OCI-LY1 (cell line): ENCODE measurements at regions not wholly inside any gene's neighbourhood (a gene's known extent, or its start where the extent isn't known, plus 50 kb on each side); places are given as distances from the start of the nearest gene placed in this dataset.

Experiments used
- H2AFZ ChIP-seq: fragments of 200-600 bp; sonication (generic), shearing (Covaris generic); 2 replicates; pipeline ENCODE4 v1.6.0; 2014; ENCODE audit warnings: antibody characterized with exemption, mild to moderate bottlenecking, low read length
- H3F3A ChIP-seq: fragments of 200-600 bp; sonication (generic), shearing (Covaris generic); 2 replicates; pipeline ENCODE4 v1.6.0; 2014; ENCODE audit warnings: mild to moderate bottlenecking, antibody characterized with exemption, low read length, moderate library complexity; ENCODE audit not compliant: insufficient read depth
- H3K27ac ChIP-seq: fragments of 200-600 bp; sonication (generic); 2 replicates; pipeline ENCODE4 v1.5.1; 2014; ENCODE audit warnings: low read length, mixed run types, mild to moderate bottlenecking, low read depth; ENCODE audit not compliant: poor library complexity, severe bottlenecking
- H3K27me3 ChIP-seq: fragments of 200-600 bp; sonication (generic); 2 replicates; pipeline ENCODE4 v1.6.0; 2014; ENCODE audit warnings: antibody characterized with exemption, mild to moderate bottlenecking, low read length, moderate library complexity; ENCODE audit not compliant: insufficient read depth
- H3K36me3 ChIP-seq: fragments of 200-600 bp; sonication (generic); 2 replicates; pipeline ENCODE4 v1.6.1; 2014; ENCODE audit warnings: mild to moderate bottlenecking, antibody characterized with exemption, low read length, moderate library complexity, mixed read lengths; ENCODE audit not compliant: insufficient read depth
- H3K4me1 ChIP-seq: fragments of 200-600 bp; sonication (generic); 2 replicates; pipeline ENCODE4 v1.5.1; 2014; ENCODE audit warnings: mild to moderate bottlenecking, low read length, moderate library complexity; ENCODE audit not compliant: insufficient read depth, severe bottlenecking
- H3K4me2 ChIP-seq: fragments of 200-600 bp; sonication (generic), shearing (Covaris generic); 2 replicates; pipeline ENCODE4 v1.6.1; 2014; ENCODE audit warnings: low read length
- H3K4me3 ChIP-seq: fragments of 200-600 bp; sonication (generic); 2 replicates; pipeline ENCODE4 v1.5.1; 2014; ENCODE audit warnings: low read length, low read depth, mild to moderate bottlenecking, mixed read lengths; ENCODE audit not compliant: poor library complexity, severe bottlenecking
- H3K79me2 ChIP-seq: fragments of 200-600 bp; shearing (Covaris generic); 2 replicates; pipeline ENCODE4 v1.6.1; 2016; ENCODE audit warnings: mixed run types, low read length, mixed read lengths; ENCODE audit not compliant: insufficient read depth
- H3K9ac ChIP-seq: fragments of 200-600 bp; sonication (generic), shearing (Covaris generic); 2 replicates; pipeline ENCODE4 v1.6.1; 2014; ENCODE audit warnings: mild to moderate bottlenecking, low read length, mixed read lengths
- H3K9me2 ChIP-seq: fragments of 200-600 bp; sonication (generic), shearing (Covaris generic); 2 replicates; pipeline ENCODE4 v1.6.1; 2014; ENCODE audit warnings: low read depth, mild to moderate bottlenecking, low read length, mixed read lengths
- H3K9me3 ChIP-seq: fragments of 200-600 bp; shearing (Covaris generic); 2 replicates; pipeline ENCODE4 v1.6.1; 2014; ENCODE audit warnings: low read length, mixed read lengths
- H4K20me1 ChIP-seq: fragments of 200-600 bp; sonication (generic), shearing (Covaris generic); 2 replicates; pipeline ENCODE4 v1.6.0; 2016; ENCODE audit warnings: mild to moderate bottlenecking, low read length; ENCODE audit not compliant: insufficient read depth
- CTCF ChIP-seq: fragments of 200-600 bp; sonication (generic), shearing (Covaris generic); IDR thresholded peaks from 2 replicates; pipeline ENCODE4 v1.5.1; 2017; ENCODE audit warnings: mild to moderate bottlenecking, antibody characterized with exemption, low read length, moderate library complexity, mixed read lengths
- EZH2 ChIP-seq: fragments of 200-600 bp; sonication (generic), shearing (Covaris generic); IDR thresholded peaks from 2 replicates; pipeline ENCODE4 v1.8.0; 2017; ENCODE audit warnings: borderline replicate concordance, mixed run types, mild to moderate bottlenecking, antibody characterized with exemption, low read length, moderate library complexity, mixed read lengths

- H3K4me3 ChIP-seq: no peak overlapping the region
- TF ChIP-seq CTCF (no peak), EZH2 (no peak)
- no peaks in the 10 kb centered on the region for H3K4me1 ChIP-seq
- H3K9me2 ChIP-seq: no peaks in the 10 kb centered on the region
- no peak overlapping the region for H2AFZ ChIP-seq
- no peaks in the 10 kb centered on the region for H3K9me3 ChIP-seq
- no peak overlapping the region for H3K27ac ChIP-seq
- H3K79me2 ChIP-seq: no peaks in the 10 kb centered on the region
- no peak overlapping the region for H3K4me2 ChIP-seq
- no peaks in the 10 kb centered on the region for H3K27me3 ChIP-seq
- H4K20me1 ChIP-seq: no peaks in the 10 kb centered on the region
- no peaks in the 10 kb centered on the region for H3F3A ChIP-seq
- no peaks in the 10 kb centered on the region for H3K36me3 ChIP-seq
- no peak overlapping the region for H3K9ac ChIP-seq
Observed at GRCh38 chr9:87085521-87085920, 138.2 kb upstream of the GAS1 start.

GRCh38 chr9:87086221-87086818, 139.0 kb upstream of the GAS1 start:
- Histone ChIP-seq H3K4me1 (no peaks in the 10 kb centered on the region), H4K20me1 (no peaks in the 10 kb centered on the region), H3K36me3 (no peaks in the 10 kb centered on the region), H3K9me3 (no peaks in the 10 kb centered on the region), H3K4me2 (no peak overlapping the region), H3K79me2 (no peaks in the 10 kb centered on the region), H3F3A (no peaks in the 10 kb centered on the region), H3K27me3 (no peaks in the 10 kb centered on the region), H3K9ac (no peak overlapping the region), H3K4me3 (no peak overlapping the region), H3K9me2 (no peaks in the 10 kb centered on the region), H2AFZ (no peak overlapping the region), H3K27ac (no peak overlapping the region)
- TF ChIP-seq CTCF (no peak), EZH2 (no peak)

GRCh38 chr9:87087197-87087596, 139.9 kb upstream of the GAS1 start:
- no peaks in the 10 kb centered on the region for H3F3A ChIP-seq
- no peaks in the 10 kb centered on the region for H3K79me2 ChIP-seq
- no peak overlapping the region for H2AFZ ChIP-seq
- H3K9ac ChIP-seq: no peak overlapping the region
- H3K4me1 ChIP-seq: no peaks in the 10 kb centered on the region
- no peak overlapping the region for H3K4me2 ChIP-seq
- no peaks in the 10 kb centered on the region for H3K9me3 ChIP-seq
- H3K4me3 ChIP-seq: no peak overlapping the region
- H4K20me1 ChIP-seq: no peaks in the 10 kb centered on the region
- H3K27ac ChIP-seq: no peak overlapping the region
- no peaks in the 10 kb centered on the region for H3K9me2 ChIP-seq
- TF ChIP-seq EZH2 (no peak), CTCF (no peak)
- no peaks in the 10 kb centered on the region for H3K36me3 ChIP-seq
- no peaks in the 10 kb centered on the region for H3K27me3 ChIP-seq
